ENCODE measurements at regions not wholly inside any gene's neighbourhood (a gene's known extent, or its start where the extent isn't known, plus 50 kb on each side); places are given as distances from the start of the nearest gene placed in this dataset.

DNA sequence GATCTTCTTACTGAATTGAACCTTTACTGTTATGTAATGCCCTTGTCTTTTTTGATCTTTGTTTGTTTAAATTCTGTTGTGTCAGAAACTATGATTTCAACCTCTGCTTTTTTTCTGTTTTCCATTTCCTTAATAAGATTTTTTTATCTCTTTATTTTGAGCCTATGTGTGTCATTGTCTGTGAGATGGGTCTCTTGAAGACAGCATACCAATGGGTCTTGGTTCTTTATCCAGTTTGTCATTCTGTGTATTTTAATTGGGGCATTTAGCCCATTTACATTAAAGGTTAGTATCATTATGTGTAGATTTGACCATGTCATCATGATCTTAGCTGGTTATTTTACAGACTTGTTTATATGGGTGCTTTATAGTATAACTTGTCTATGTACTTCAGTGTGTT lies 1803.3 kb downstream of the SLITRK5 start:
- TF ChIP-seq, protein P1, sequence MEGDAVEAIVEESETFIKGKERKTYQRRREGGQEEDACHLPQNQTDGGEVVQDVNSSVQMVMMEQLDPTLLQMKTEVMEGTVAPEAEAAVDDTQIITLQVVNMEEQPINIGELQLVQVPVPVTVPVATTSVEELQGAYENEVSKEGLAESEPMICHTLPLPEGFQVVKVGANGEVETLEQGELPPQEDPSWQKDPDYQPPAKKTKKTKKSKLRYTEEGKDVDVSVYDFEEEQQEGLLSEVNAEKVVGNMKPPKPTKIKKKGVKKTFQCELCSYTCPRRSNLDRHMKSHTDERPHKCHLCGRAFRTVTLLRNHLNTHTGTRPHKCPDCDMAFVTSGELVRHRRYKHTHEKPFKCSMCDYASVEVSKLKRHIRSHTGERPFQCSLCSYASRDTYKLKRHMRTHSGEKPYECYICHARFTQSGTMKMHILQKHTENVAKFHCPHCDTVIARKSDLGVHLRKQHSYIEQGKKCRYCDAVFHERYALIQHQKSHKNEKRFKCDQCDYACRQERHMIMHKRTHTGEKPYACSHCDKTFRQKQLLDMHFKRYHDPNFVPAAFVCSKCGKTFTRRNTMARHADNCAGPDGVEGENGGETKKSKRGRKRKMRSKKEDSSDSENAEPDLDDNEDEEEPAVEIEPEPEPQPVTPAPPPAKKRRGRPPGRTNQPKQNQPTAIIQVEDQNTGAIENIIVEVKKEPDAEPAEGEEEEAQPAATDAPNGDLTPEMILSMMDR (conservative IDR thresholded peaks at IDR 0.05; ENCODE audit: low read depth in 2 of 2): no peak
- TF ChIP-seq, protein P2, sequence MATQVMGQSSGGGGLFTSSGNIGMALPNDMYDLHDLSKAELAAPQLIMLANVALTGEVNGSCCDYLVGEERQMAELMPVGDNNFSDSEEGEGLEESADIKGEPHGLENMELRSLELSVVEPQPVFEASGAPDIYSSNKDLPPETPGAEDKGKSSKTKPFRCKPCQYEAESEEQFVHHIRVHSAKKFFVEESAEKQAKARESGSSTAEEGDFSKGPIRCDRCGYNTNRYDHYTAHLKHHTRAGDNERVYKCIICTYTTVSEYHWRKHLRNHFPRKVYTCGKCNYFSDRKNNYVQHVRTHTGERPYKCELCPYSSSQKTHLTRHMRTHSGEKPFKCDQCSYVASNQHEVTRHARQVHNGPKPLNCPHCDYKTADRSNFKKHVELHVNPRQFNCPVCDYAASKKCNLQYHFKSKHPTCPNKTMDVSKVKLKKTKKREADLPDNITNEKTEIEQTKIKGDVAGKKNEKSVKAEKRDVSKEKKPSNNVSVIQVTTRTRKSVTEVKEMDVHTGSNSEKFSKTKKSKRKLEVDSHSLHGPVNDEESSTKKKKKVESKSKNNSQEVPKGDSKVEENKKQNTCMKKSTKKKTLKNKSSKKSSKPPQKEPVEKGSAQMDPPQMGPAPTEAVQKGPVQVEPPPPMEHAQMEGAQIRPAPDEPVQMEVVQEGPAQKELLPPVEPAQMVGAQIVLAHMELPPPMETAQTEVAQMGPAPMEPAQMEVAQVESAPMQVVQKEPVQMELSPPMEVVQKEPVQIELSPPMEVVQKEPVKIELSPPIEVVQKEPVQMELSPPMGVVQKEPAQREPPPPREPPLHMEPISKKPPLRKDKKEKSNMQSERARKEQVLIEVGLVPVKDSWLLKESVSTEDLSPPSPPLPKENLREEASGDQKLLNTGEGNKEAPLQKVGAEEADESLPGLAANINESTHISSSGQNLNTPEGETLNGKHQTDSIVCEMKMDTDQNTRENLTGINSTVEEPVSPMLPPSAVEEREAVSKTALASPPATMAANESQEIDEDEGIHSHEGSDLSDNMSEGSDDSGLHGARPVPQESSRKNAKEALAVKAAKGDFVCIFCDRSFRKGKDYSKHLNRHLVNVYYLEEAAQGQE (IDR thresholded peaks at IDR 0.05; ENCODE audit: unreplicated experiment): no peak
- no peak for TF ChIP-seq POLR2AphosphoS5 (IDR thresholded peaks at IDR 0.05; ENCODE audit: low read depth)
- no peak for TF ChIP-seq CREB1 (CRISPR knock-in tag; IDR thresholded peaks at IDR 0.05; ENCODE audit: low read depth)
- TF ChIP-seq EZH2 (IDR thresholded peaks at IDR 0.05; ENCODE audit: low read depth, unreplicated experiment): no peak
- TF ChIP-seq EZH2phosphoT487 (IDR thresholded peaks at IDR 0.05; ENCODE audit: unreplicated experiment): no peak
- TF ChIP-seq JUNB (IDR thresholded peaks at IDR 0.05; ENCODE audit: unreplicated experiment): no peak
- TF ChIP-seq ZNF331 (CRISPR knock-in tag; IDR thresholded peaks at IDR 0.05; ENCODE audit: low read depth): no peak

All from GM23338 (cell line).